HG03457 (cell line): ENCODE measurements at regions not wholly inside any gene's neighbourhood (a gene's known extent, or its start where the extent isn't known, plus 50 kb on each side); places are given as distances from the start of the nearest gene placed in this dataset.

Experiments
- ATAC-seq: cut with Tn5 transposase; IDR thresholded peaks from one replicate; pipeline ENCODE4 v1.9.1; 2021; ENCODE audit warnings: moderate number of reproducible peaks; ENCODE audit not compliant: unreplicated experiment

DNA sequence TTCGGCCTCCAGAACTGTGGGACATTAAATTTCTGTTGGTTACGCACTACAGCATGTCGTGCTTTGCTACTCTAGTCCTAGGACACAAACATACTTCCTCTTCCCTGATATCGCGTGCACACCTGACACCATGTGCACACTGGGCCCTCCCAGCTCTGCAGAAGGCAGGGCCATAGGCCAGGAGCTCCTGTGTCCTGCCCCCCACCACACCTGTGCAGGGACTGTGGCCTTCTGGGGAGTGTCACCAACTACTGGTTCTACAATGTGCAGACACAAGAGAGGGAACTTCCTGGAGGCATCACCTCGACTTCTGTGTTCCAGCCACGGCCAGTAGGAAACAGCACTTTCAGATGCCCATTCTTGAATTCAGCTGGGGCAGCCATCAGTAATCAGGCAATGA is 646.4 kb upstream of the MGMT start:
- ATAC-seq = no peak

DNA sequence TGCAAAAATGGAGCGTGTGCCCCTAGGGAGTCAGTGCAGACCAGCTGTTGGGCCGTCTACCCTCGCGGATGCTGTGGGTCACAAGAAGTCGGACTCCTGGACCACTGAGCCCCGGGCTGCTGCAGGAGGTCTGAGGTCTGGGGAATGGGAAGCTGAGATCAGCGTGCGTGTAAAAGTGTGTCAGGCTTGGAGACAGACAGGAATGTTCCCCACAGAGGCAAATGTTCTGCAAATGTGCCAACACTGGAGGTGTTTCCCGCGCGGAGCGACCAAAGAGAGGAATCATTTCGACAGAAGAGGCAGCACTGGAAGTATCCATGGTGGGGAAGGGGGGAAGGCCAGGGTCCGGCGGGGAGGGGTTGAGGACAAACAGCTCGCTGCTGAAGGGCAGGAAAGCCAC is 643.8 kb upstream of the MGMT start:
- no peak for ATAC-seq

DNA sequence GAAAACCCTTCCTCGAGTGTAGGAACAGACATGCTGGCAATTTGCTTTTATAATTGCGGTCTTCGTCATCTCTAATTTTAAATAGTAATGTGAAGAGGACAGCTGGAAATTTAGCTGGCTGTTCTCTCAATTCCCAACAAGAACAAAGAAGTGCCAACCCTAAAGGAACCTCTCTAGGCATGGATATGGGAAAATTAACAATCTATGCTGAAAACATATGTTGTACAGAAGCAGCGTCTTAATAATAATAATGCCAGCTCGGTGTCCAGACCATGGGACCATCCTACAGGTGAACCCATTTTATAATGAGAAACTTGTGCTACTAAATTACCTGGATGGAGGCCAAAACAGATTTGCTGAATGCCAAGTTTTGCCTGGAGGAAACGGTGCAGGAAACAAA is 641.4 kb upstream of the MGMT start:
- ATAC-seq = no peak

DNA sequence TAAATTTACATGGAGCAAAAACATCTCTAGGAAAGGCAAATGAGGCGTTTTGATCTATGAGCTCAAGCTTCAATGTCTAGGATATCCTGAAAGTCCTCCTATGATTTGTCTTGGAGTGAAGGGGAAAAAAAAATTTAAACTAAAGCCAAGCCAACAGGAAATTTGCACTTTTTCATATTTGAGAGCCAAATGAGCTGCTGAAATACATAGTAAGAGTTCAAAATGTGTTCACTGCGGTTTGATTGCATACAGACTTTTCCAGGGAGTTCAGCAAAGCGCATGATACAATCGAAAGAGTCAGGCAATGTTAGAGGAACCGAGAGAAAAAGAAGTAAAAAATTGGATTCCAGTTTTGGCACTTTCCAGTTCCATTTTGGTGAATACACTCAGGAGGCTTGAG is 633.4 kb upstream of the MGMT start:
- no peak for ATAC-seq

DNA sequence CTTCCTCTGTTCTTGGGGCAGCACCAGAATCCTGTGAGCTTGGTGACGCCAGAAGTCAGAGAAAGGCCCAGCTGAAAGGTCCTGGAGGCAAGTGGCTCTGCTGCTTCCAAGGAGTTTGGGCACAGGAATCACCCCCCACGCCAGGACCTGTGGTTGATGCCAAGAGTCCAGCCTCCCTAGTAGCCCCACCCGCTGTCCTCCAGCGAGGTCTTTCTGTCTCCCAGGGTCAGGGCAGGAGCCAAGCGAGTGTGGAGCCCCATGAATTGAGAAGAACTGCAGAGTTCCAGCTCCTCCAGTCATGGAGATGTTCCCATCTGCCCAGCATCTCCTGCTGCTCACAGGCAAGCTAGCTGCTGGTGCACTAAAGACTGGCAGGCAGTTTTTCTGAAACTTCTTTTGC is 631.7 kb upstream of the MGMT start:
- ATAC-seq = no peak

DNA sequence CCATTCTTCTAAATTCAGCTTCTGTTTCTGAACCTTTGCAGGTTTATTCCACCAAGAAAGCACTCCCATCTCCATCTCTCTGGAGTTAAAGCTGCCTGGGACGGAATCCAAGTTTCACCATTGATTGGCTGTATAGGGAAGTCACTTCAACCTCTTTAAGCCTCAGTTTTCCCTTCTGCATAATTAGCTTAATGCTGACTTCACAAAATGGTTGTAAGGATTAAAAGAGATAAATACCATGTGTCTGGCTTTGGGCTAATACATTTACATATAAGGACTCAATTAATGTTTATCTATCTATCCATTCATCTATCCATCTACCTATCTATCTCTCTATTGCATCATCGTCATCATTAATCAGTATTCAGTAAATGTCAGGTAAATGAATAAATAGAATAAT is 629.6 kb upstream of the MGMT start:
- ATAC-seq = no peak

DNA sequence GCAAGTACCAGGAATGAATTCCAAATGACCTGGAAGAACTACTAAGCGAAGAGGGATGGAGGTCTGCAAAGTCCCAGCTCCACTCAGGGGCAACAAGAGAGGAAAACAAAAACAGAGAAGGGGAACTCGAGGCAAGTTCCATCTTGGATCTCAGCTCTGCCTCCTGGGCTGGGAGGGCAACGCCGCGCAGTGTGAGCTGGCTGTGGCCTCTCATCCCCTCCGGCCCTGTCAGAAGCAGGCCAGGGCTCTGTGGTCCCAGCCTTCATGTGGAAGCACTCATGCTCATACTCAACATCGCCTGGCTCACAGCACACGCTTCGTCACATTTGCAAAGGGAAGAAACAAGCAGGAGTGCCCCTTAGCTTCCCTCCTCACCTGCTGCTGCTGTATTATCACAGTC is 627.9 kb upstream of the MGMT start:
- no peak for ATAC-seq

DNA sequence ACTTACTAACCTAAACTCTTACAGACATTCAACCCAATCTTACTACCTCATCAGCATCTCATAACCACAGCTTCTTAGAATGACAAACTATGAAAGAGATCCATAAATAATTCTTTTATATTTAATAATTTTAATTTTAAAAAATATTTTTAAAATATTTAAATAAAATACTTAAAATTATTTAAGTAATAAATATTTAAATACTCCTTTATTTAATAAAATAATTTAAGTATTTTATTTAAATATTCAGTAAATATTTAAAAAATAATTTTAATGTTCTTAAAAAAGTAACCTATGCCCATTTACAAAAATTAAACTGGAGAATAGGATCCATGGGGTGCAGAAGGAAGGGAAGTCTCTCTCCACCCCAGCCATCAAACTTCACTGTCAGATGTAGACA is 627.3 kb upstream of the MGMT start:
- no peak for ATAC-seq

DNA sequence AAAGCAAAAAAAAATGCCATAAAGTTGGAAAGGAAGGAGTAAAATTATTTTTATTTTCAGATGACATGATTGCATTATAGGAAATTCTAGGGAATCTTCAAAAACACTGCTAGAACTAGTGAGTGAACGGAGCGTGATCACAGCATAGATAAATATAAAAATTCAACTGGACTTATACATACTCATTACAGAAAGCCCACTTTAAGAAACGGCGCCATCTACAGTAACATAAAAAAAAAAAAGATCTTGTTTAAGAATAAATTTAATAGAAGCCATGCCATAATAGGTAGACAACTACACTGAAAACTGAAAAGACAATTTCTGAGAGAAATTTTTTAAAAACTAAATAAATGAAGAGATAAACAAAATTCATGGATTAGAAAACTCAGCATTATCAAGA is 623.1 kb upstream of the MGMT start:
- no peak for ATAC-seq

DNA sequence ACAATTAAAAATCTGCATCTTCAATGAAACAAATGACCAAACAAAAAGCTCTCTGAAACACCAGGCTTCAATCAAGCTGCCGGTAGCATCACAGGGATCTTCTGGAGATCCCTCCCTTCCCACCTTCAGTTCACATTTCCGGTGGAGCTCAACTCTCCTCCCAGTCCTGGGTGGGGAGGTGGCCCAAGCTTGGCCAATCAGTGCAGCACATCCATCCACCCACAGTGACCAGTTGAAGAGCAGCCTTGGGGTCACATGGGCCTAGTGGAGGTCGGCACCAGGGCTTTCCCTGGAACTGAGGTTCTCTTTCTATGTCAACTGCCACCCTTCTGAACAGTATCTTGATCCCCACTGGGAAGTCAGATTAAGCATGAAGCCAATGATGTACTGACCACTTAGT is 620.1 kb upstream of the MGMT start:
- ATAC-seq = no peak

DNA sequence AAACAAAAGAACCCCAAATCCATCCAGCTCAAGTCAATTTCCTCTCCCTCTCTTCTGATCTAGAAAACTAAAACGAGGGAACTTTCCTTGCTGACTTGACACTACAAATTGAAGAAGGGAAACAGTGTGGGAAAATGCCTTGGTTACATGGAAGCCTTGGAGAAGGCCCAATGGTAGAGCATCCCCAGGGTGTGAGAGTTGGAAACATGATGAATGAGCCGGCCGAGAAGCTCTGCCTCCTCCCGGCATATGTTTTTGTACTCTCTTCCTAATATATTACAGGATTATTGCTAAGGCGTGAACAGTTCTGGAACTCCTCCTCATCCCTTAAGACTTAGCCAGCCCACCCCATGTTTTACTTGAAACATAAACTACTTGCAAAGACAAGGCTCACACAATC is 618.2 kb upstream of the MGMT start:
- no peak for ATAC-seq

DNA sequence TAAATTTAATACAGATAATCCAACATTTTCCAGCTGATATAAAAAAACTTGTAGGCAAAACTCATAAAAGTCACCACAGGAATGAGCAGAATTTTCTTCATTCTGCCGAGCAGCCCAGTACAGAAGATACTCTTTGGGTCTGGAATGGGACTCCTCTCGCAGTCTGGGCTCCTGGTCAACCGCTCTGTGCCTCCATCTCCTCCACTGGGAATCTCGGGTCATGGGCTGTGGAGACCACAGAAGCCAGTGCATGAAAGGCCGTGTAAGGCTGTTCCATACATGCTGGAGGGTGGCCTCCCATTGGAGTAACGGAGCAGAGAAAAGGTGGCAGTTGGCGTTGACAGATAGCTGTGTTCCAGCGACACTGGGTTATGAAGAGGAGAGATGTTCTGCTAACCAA is 616.4 kb upstream of the MGMT start:
- no peak for ATAC-seq

DNA sequence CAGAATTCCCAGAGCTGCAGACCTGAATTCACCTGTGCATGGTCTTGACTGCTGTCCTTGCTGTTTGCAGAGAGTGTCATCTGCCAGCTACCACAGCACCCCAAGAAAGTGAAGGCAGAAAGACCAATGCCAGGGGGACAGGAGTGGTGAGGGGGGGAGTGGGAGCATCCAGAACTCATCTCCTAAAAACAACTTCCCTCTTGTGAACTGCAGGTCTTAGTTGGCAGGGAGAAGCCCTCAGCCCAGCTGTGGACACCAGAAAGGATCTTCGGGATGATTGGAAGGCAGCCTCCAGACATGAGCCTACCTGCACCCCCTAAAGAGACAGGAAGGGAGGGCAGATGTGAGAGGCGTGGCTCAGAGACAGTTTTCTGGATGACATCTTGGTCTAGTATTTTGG is 615.8 kb upstream of the MGMT start:
- no peak for ATAC-seq

DNA sequence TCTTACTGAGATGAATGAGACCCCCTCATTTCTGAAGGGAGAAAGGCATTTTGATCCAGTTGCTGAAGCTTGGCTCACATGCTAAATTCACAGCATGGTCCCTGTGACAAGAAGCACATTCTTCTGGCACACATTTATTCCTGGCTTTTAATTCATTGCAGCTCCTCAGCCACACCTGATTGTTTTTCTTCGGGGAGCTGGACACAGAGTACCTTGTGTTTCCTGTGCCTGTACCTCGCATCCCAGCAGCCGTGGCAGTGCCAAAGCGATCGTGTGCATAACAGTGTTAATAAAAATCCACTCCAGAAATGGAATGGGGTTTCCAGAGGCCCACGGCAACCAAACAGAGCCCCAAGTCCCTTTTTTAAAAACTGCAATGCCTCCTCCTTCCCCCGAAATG is 615.3 kb upstream of the MGMT start:
- ATAC-seq = no peak

DNA sequence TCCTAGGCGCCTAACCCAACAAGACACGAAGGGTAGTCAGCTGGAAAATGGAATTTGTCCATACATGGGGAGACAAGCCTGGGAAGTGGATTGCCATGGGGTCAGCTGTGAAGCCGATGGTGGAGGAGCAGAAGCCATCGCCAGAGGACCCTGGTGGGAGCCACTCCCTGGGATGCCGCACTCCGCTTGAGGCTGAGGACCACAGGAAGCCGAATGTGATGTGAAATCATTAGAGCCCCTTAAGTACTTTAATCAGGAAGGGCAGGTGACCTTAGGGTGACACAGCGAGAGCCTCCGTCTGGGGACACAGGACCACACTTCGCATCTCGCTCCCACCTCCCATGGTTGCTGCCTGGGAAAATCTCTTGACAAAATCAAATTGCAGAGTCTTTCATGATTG is 614.6 kb upstream of the MGMT start:
- no peak for ATAC-seq

DNA sequence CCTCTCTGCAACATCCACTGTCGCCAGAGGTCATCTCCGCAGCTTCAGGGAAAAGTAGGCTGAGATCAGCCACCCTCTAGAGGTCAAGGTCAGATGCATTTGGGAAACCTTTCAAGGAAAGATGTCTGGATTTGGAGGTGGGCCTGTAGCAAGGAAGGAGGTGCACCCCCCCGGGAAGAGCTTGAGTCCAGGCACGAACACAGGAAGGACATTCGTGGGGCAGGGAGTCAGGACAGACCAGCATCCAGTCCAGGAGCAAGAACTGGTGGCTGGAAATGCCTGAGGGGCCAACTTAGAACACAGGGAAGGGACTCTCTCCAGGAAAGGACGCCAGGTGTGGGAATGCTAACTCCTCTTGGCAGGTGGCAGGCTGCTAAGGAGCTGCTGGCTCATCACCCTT is 614.1 kb upstream of the MGMT start:
- ATAC-seq = no peak

DNA sequence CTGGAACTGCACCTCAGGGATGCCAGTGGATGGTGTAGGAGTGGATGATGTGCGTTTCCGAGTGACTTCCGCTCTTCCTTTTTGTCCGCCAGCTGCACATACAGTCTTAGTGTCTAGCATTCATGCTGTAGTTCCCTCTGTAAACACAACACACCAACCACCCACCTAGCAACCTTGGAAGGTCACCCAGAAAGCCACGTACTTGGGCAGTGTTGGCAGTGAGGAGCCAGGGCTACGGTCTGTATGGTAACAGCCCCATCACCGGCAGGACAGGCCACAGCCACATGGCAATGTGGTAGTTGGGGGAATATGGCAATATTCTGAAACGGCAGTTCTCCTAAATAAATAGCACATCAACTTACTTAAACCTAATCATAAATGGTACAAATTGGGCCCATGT is 613.5 kb upstream of the MGMT start:
- no peak for ATAC-seq

DNA sequence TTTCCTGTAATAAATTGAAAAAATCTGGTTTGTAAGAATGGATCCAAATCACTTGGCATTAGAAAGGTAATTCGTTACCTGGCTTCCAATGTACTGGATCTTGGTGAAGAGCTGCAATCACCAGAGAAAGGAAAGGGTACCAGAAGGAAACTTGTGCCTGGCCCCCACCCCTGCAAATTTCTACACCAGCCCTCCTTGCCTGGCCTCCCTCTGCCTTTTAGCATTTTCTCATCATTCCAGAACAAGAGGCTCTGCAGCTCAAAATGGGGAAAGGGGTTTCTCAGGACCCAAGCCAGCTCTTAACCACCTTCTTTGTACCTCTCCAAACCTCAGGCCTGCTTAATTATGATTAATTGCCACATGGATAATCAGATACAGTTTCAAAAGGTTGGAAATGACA is 612.8 kb upstream of the MGMT start:
- ATAC-seq = no peak

DNA sequence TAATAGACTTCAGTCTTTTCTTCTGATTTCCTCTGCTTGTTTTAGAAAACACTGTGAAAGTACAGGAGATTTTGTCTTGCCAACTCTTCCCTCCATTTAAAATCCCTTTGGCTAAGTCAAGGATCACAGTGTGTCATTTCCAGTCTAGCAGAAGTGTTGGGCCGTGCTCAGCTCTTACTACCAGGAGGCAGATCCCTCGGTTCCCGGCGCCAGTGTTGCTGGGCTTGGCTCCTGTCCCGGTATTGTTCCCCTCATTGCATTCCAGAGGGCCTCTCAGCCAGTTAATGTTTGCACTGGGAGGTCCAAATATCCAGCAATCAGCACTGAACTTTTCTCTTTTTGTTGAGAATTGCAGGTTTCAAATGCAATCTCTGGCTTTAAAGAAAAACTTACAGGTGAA is 612.1 kb upstream of the MGMT start:
- no peak for ATAC-seq

DNA sequence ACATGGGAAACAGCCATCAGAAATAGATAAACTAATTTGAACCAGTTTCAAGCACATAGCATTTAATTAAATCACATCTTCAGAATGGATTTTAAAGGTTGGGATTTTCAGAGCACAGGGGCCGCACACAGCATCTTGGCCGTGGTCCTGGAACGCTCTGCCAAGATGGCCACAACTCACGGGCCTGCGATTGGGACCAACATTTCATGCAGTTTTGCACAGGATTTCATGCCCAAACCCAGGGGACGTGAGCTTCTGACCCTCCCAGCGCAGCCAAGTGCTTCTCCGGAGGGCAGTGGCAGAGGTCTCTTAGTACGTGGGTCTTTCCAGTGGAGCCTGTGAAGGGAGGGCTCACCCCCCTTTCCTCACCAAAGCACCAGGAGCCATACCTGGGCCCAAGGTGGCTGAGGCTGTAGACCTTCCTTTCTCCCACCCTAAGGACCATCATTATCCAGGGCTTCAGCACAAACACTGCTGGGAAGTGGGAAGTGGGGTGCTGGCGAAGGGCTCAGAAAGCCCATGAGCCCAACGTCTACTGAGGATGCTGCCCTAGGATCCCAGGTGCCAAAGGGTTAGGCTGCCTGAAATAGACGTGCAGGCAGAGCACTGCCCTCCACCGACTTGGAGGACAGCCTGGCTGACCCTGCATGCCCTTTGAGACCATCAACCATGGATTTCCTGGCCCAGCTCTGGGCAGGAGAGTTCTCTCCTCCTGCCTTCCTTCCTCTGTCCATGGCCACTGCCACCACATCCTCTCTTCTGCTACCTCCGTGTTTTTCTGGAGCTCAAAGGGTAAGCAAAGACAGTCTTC is 611.2 kb upstream of the MGMT start:
- no peak for ATAC-seq

DNA sequence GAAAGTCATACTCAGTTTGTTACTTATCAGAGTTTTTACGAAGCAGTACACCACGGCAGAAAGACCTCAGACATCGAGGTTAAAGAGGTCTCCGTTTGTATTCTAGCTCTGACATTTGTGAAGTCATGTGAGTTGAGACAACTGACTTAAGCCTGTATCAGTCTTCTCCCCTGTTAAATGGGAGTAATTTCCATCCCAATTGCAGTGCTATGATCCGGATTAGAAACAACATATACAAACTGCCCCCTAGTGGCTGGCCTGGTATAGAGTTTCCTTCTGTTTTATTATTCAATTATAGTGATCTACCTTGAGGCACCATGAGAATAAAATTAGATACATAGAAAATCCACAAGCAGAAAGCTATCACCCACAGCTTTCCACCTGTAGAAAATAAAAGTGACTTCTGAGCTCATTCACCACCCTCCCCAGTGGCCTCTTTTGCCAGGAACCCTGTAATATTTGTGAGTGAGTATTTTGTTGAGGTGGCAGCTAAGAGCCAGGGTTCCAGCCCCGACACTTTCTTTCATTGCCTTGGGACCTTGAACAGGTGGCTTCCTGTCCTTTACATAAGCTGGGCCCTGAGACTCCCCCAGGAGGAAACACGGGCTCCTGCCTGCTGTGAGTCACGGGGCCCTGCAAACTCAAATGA is 607.2 kb upstream of the MGMT start:
- ATAC-seq = no peak

DNA sequence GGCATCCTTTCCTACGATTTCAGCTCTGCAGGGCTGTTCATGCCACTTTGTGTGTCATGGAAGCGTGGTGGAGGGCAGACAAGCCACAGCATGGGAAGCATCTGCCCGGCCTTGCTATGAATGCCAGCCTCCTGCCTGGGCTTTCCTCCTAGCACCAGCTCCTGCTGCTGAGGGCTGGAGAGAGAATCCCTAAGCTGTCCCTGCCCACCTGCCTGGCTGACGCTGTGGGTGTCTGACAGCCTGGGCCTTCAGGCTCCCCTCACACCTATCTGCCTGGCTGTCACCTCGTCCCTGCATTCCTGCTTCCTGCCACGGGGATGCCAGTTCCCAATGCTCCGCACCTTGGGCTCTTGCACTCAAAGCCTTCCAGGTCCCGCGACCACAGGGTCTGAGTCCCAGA is 606.5 kb upstream of the MGMT start:
- ATAC-seq = no peak
